AG09309 (cell line): ENCODE measurements at regions not wholly inside any gene's neighbourhood (a gene's known extent, or its start where the extent isn't known, plus 50 kb on each side); places are given as distances from the start of the nearest gene placed in this dataset.

Experiments
- DNase-seq: peaks from one replicate; pipeline ENCODE4 v3.0.0-alpha.2; 2010; ENCODE audit warnings: low read depth
- H3K4me3 ChIP-seq: 2 replicates; pipeline ENCODE4 v1.5.1; 2011; ENCODE audit warnings: mild to moderate bottlenecking, low read depth, low read length, moderate library complexity; ENCODE audit not compliant: control insufficient read depth
- CTCF ChIP-seq: IDR thresholded peaks from 2 replicates; pipeline ENCODE4 v1.5.1; 2011; ENCODE audit warnings: mild to moderate bottlenecking, low read depth, low read length, inconsistent platforms; ENCODE audit not compliant: insufficient read depth, control insufficient read depth; ENCODE audit errors: missing control alignments

- no peak for TF ChIP-seq CTCF
- DNase-seq = no peak
- H3K4me3 ChIP-seq = no peak overlapping the region
Observed at GRCh38 chr5:141762790-141763368, 80.8 kb upstream of the ARAP3 start.

DNA sequence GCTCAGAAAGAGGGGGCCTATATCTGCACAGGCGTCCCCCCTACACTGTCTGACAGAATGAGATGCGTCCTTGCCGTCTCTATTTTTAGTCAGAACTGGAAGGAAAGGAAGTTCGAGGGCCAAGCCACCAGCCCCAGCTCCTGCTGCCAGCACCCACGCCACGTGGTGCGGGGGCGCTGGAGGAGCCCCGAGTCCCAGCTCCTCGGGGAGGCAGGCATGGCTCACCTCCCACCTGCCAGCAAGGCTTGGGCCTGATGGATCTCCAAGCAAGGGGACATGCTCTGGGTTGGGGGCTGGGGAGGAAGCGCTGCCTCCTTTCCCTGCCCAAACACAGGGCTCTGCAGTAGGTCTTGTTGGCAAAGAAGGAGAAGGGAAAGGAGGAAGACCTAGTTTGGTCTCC lies 80.3 kb upstream of the ARAP3 start:
- no peak overlapping the region for H3K4me3 ChIP-seq
- TF ChIP-seq CTCF = no peak
- DNase-seq = no peak

GRCh38 chr5:141760753-141761152 lies 78.7 kb upstream of the ARAP3 start:
- H3K4me3 ChIP-seq = no peak overlapping the region
- no peak for TF ChIP-seq CTCF
- DNase-seq = no peak

- no peak overlapping the region for H3K4me3 ChIP-seq
- TF ChIP-seq CTCF = no peak
- no peak for DNase-seq
Observed at GRCh38 chr5:141760193-141760592, 78.2 kb upstream of the ARAP3 start.

GRCh38 chr5:141758310-141758998 lies 76.4 kb upstream of the ARAP3 start:
- no peak for TF ChIP-seq CTCF
- no peak for DNase-seq
- no peak overlapping the region for H3K4me3 ChIP-seq

GRCh38 chr5:141757402-141757801 lies 75.4 kb upstream of the ARAP3 start:
- peak; percentile 4 for DNase-seq
- H3K4me3 ChIP-seq = no peak overlapping the region
- TF ChIP-seq CTCF = peak; percentile 66
